ENCODE measurements at regions not wholly inside any gene's neighbourhood (a gene's known extent, or its start where the extent isn't known, plus 50 kb on each side); places are given as distances from the start of the nearest gene placed in this dataset.

DNA sequence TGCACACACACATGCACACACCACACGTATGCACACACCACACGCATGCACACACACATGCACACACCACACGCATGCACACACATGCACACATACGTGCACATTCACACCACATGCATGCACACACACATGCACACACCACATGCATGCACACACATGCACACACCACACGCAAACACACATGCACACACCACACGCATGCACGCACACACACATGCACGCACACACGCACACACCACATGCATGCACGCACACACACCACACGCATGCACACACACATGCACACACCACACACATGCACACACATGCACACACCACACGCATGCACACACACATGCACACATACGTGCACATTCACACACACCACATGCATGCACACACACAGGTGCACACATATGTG, 169.8 kb upstream of the SALL3 start:
- TF ChIP-seq CTCF (conservative IDR thresholded peaks at IDR 0.05): no peak
- Mint-ChIP-seq H3K27me3 (ENCODE audit: low read depth) (peaks cover 13% of the 10 kb centered on the region), H3K36me3 (ENCODE audit: low read depth) (no peaks in the 10 kb centered on the region), H3K9me3 (peaks cover 3% of the 10 kb centered on the region), H3K4me3 (no peak overlapping the region), H3K27ac (ENCODE audit: unreplicated experiment) (no peak overlapping the region), H3K4me1 (peaks cover 29% of the 10 kb centered on the region)
- DNase-seq (ENCODE audit: low read depth, low spot score): no peak

- no peaks in the 10 kb centered on the region for H3K36me3 Mint-ChIP-seq (ENCODE audit: low read depth)
- H3K9me3 Mint-ChIP-seq: peaks cover 3% of the 10 kb centered on the region
- no peak overlapping the region for H3K27ac Mint-ChIP-seq (ENCODE audit: unreplicated experiment)
- no peak overlapping the region for H3K4me3 Mint-ChIP-seq
- DNase-seq (ENCODE audit: low read depth, low spot score): no peak
- H3K4me1 Mint-ChIP-seq: peaks cover 29% of the 10 kb centered on the region
- TF ChIP-seq CTCF (conservative IDR thresholded peaks at IDR 0.05): no peak
- H3K27me3 Mint-ChIP-seq (ENCODE audit: low read depth): peaks cover 19% of the 10 kb centered on the region
These were observed 168.9 kb upstream of the SALL3 start for GRCh38 chr18:78810706-78811105.

GRCh38 chr18:78812067-78812466, 167.6 kb upstream of the SALL3 start:
- Mint-ChIP-seq H3K4me3 (no peak overlapping the region), H3K27me3 (ENCODE audit: low read depth) (peaks cover 19% of the 10 kb centered on the region), H3K4me1 (peaks cover 25% of the 10 kb centered on the region), H3K9me3 (peaks cover 3% of the 10 kb centered on the region), H3K36me3 (ENCODE audit: low read depth) (no peaks in the 10 kb centered on the region), H3K27ac (ENCODE audit: unreplicated experiment) (no peak overlapping the region)
- DNase-seq (ENCODE audit: low read depth, low spot score): no peak
- no peak for TF ChIP-seq CTCF (conservative IDR thresholded peaks at IDR 0.05)

DNA sequence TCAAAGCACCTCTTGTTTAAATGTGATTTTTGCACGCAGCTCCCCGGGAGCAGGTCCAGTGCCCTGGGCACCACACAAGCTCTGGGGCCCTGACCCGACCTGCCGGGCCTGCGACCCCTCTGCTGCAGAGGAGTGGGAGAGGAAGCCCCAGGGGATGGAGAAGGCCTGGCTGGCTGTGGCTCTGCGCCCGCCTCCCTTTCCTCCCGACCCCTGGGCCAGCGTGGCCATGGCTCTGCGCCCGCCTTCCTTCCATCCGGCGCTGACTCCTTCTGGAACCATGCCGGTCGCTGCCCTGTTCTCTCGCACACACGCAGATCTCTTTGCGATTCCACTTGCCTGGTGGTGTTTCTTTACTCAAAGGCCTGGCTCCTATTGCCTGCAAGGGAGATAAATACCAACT, 166.5 kb upstream of the SALL3 start:
- H3K36me3 Mint-ChIP-seq (ENCODE audit: low read depth): no peaks in the 10 kb centered on the region
- peaks cover 3% of the 10 kb centered on the region for H3K9me3 Mint-ChIP-seq
- peaks cover 25% of the 10 kb centered on the region for H3K4me1 Mint-ChIP-seq
- no peak for DNase-seq (ENCODE audit: low read depth, low spot score)
- H3K27me3 Mint-ChIP-seq (ENCODE audit: low read depth): peaks cover 19% of the 10 kb centered on the region
- H3K27ac Mint-ChIP-seq (ENCODE audit: unreplicated experiment): peak overlapping the region; percentile 54
- no peak for TF ChIP-seq CTCF (conservative IDR thresholded peaks at IDR 0.05)
- H3K4me3 Mint-ChIP-seq: no peak overlapping the region

GRCh38 chr18:78813936-78814710, 165.5 kb upstream of the SALL3 start:
- Mint-ChIP-seq H3K27ac (ENCODE audit: unreplicated experiment) (no peak overlapping the region), H3K36me3 (ENCODE audit: low read depth) (no peaks in the 10 kb centered on the region), H3K9me3 (peaks cover 3% of the 10 kb centered on the region), H3K4me1 (peaks cover 25% of the 10 kb centered on the region), H3K4me3 (peak overlapping the region; percentile 71), H3K27me3 (ENCODE audit: low read depth) (peaks cover 19% of the 10 kb centered on the region)
- no peak for TF ChIP-seq CTCF (conservative IDR thresholded peaks at IDR 0.05)
- DNase-seq (ENCODE audit: low read depth, low spot score): no peak

All from neural crest cell (in vitro differentiated cells).